Mammary epithelial cell (primary cell): ENCODE measurements at regions not wholly inside any gene's neighbourhood (a gene's known extent, or its start where the extent isn't known, plus 50 kb on each side); places are given as distances from the start of the nearest gene placed in this dataset.

Experiments
- CTCF ChIP-seq, 2 donors: IDR thresholded peaks in 1 of 2; conservative IDR thresholded peaks in 1 of 2; 2 replicates each; pipeline ENCODE4 v1.5.1; 2011 to 2012; ENCODE audit warnings: inconsistent platforms in 2 of 2, low read length in 2 of 2, mild to moderate bottlenecking in 2 of 2, control low read depth in 1 of 2, low read depth in 1 of 2; ENCODE audit not compliant: insufficient read depth in 1 of 2; ENCODE audit errors: extremely low read depth in 1 of 2
- EZH2 ChIP-seq: IDR thresholded peaks from 2 replicates; pipeline ENCODE4 v1.6.1; 2012; ENCODE audit warnings: low read length, inconsistent platforms, borderline replicate concordance

GRCh38 chr4:137421796-137422195 lies 110.5 kb downstream of the PCDH18 start:
- TF ChIP-seq EZH2 (no peak), CTCF (conservative IDR thresholded peaks at IDR 0.05 in 1 of 2, IDR thresholded peaks at IDR 0.05 in 1 of 2; ENCODE audit: extremely low read depth in 1 of 2, insufficient read depth in 1 of 2, low read depth in 1 of 2, low read length in 2 of 2) (no peak)
